Hematopoietic multipotent progenitor cell treated with erythropoietin and hydrocortisone succinate and interleukin-3 and kit ligand, for 6 days (in vitro differentiated cells): ENCODE measurements at regions not wholly inside any gene's neighbourhood (a gene's known extent, or its start where the extent isn't known, plus 50 kb on each side); places are given as distances from the start of the nearest gene placed in this dataset.
A peak's percentile ranks its signal among the peaks of the same experiment; 100 is the strongest.

Experiments
- DNase-seq: peaks from one replicate; pipeline ENCODE4 v3.0.0-alpha.2; 2015

- no peak for DNase-seq
Measured at GRCh38 chr14:34348592-34348991, 113.4 kb downstream of the SPTSSA start.

DNA sequence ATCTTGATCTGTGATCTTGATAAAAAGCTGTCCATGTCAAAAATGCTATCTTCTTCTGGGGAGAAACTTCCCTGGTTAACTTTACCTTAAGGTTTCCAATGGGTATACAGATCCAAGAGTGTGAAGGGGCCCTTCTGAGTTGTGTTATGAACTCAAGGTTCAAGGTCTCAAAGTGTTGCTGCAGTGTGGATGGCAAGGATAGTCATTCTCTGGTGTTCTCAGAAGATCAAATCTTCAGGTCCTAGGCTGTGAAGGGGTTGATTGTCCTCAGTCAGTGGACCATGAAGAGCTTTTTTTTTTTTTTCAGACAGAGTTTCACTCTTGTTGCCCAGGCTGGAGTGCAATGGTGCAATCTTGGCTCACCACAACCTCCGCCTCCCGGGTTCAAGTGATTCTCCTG lies 114.4 kb downstream of the SPTSSA start:
- no peak for DNase-seq

GRCh38 chr14:34345718-34346465 lies 116.1 kb downstream of the SPTSSA start:
- DNase-seq, result no peak

- DNase-seq, result no peak
Measured at GRCh38 chr14:34344318-34344717, 117.7 kb downstream of the SPTSSA start.

DNA sequence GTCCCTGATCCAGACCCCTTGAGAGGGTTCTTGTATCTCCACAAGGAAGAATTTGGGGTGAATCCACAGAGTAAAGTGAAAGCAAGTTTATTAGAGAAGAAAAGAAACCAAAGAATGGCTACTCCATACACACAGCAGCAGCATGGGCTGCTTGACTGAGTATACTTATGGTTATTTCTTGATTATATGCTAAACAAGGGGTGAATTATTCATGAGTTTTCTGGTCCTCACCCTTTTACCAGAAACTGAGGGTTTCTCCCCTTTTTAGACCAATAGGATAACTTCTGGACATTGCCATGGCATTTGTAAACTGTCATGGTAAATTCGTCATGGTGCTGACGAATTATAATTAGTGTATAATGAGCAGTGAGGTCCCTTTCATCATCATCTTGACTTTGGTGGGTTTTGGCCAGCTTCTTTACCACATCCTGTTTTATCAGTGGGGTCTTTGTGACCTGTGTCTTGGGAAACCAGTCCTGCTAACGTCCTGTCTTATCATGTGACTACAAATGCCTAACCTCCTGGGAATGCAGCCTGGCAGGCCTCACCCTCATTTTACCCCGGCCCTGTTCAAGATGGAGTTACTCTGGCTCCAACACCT lies 121.9 kb downstream of the SPTSSA start:
- DNase-seq, result peak; percentile 31

DNA sequence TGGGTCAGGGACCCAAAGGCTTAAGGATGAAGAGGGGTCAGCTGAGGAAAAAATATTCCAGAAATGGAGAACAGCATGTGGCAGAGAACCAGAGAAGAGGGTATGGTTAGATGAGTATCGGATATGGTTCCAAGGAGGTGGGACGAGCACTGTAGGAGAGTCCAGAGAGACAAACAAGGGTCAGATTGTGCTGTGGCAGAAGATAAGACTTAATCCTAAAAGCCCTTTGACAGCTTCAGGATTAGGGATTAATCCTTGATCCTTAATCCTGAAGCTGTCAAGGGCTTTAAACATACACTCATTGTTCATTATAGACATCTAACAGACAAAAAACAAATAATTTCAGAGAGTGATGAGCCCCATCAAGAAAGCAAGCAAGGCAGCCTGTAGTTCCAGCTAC lies 124.0 kb downstream of the SPTSSA start:
- DNase-seq, result no peak

DNA sequence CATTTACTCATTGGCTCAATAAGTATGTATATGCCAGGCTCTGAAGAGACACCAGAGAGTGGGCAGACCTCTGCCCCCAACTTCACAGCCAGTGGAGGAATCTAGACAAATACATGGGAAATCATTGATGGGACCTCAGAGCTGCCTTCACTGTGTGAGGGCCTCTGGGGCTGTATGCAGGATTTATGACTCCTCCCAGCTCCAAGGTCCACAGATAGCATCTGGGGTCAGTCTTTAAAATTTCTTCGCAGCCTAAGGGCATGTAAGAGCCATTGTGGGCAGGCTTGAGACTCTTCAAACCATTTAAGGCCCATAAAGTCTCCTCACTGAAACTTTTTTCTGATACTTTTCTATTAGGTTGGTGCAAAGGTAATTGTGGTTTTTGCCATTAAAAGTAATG lies 125.5 kb downstream of the SPTSSA start:
- no peak for DNase-seq

- no peak for DNase-seq
Measured at GRCh38 chr14:34335968-34336367, 126.1 kb downstream of the SPTSSA start.

GRCh38 chr14:34334329-34334728 lies 127.7 kb downstream of the SPTSSA start:
- DNase-seq, result no peak

DNA sequence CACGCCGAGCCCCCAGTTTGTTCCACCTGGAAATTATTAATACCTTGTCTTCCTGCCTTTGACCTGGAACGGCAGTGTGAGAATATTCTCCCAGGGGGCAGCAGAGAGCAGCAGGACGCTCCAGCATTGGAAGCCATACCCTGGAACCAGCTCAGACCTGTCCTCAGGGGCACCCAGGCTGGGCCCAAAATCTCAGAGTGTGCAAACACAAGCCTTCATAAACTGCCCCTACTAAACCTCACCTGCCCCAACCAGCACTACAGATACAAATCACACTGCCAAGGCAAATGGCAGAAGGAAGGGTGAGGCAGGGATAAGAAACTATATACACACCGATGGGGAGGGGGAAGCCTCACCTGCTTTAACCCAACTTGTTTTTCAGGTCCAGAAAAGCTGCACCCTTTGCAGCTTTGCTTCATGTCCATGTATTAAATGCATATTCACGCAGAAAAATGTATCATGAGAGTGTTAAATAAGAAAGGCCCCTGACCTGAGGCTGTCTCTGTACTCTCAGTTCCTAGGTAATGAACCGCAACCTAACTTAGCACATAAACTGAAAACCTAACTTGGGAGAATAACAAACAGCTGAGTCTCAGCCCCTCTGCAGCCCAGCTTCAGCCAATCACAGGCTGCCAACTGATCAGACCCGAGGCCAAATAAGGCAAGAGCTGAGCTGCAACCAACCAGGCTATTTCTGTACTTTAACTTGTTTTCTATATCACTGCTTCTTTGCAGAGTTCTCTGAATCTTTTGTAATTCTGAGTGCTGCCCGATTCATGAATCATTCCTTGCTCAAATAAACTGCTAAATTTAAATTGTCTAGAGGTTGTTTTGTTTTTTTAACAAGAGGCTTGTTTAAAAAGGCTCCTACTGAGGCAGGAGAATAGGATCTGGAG lies 130.1 kb downstream of the SPTSSA start:
- peak; percentile 85 for DNase-seq

- no peak for DNase-seq
Measured at GRCh38 chr14:34330846-34331245, 131.2 kb downstream of the SPTSSA start.

GRCh38 chr14:34329301-34329700 lies 132.7 kb downstream of the SPTSSA start:
- DNase-seq, result no peak

GRCh38 chr14:34328178-34328577 lies 133.9 kb downstream of the SPTSSA start:
- DNase-seq, result no peak

- DNase-seq, result no peak
Measured at GRCh38 chr14:34325493-34325892, 136.5 kb downstream of the SPTSSA start.

GRCh38 chr14:34324363-34324795 lies 137.7 kb downstream of the SPTSSA start:
- DNase-seq, result peak; percentile 74

DNA sequence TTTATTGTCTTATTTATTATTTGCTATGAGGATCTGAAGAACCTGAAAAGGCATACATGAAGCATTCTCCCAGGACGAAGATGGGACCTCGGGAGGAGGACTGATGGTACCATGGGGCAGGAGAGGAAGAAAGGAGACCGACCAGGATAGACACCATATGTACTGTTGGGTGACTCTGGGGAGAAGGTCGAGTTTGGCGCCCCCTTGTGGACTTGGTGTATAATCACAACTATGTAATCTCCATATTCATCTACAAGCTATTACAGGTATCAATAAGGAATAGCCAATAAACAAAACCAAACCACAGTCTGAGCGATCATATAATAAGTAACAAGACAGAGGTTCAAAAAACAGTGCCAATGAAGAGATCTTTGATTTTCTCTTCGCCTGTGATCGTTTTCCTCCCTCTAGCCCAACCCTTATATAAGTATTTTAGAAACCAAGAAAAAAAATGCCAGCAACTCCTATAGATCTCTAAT lies 139.1 kb downstream of the SPTSSA start:
- DNase-seq, result peak; percentile 76

DNA sequence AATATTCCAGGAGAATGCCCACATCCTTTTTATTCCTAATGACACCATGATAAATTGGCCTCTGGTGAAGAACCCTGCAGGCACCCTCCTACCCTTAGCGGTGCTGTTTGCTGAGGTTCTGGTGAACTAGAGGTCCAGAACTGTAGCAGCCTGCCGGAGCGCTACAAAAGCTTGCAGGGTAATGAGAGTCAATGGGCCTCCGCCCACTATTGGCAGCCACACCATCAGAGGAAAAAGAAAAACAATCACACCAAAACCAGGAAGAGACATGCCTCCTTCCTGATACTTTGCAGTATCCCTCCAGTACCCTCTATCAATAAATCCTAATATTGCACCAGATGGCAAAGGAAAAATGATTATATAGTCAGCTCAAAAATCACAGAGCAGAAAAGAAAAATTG lies 142.9 kb downstream of the SPTSSA start:
- no peak for DNase-seq

DNA sequence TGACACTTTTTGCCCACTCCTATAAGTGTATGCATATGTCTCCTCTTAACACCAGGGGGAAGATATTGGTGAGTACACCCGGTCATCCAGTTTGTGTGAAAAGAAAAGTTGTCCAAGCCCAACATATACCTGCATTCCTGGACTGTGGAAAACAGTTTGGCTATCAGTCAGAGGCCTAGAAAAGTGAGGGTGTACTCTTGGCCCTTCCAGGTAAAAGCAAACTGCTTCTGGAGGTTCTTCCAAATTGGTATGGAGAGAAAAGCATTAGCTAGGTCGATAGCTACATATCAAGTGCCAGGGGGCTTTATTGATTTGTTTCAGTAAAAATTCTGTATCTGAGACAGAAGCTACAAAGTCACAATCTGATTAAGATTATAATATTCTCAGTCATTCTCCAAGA lies 144.0 kb downstream of the SPTSSA start:
- DNase-seq, result no peak

- DNase-seq, result no peak
Measured at GRCh38 chr14:34310724-34311123, 151.3 kb downstream of the SPTSSA start.

GRCh38 chr14:34303811-34304210 lies 158.2 kb downstream of the SPTSSA start:
- DNase-seq, result no peak

- no peak for DNase-seq
Measured at GRCh38 chr14:34302654-34303053, 159.4 kb downstream of the SPTSSA start.

GRCh38 chr14:34300882-34301734 lies 160.9 kb downstream of the SPTSSA start:
- DNase-seq, result peak; percentile 77

GRCh38 chr14:34300330-34300729 lies 161.7 kb downstream of the SPTSSA start:
- no peak for DNase-seq
